HCT116 (cell line): ENCODE measurements at regions not wholly inside any gene's neighbourhood (a gene's known extent, or its start where the extent isn't known, plus 50 kb on each side); places are given as distances from the start of the nearest gene placed in this dataset.

Source experiments
- ATAC-seq: fragments of 200-7000 bp; cut with Tn5 transposase; 2 replicates; pipeline ENCODE4 v1.9.1; 2020; ENCODE audit warnings: mild to moderate bottlenecking, moderate library complexity
- BruUV-seq: library from RNA; stranded (reverse); fragments of 400-500 nt; replicated peaks from 2 replicates; lab custom pipeline; 2021; lab: Mats Ljungman, UMichigan
- CTCF ChIA-PET: fragments of 300-600 bp; sonication (Branson Sonifier 250); formaldehyde crosslinking; loops from one replicate; lab custom pipeline; 2021; ENCODE audit warnings: antibody characterized with exemption; lab: Charles Lee
- POLR2A ChIA-PET: fragments of 300-600, 350-600 bp; sonication (Branson Sonifier 250); formaldehyde crosslinking; loops from one replicate; lab custom pipeline; 2021; ENCODE audit warnings: antibody characterized with exemption; lab: Charles Lee
- RAD21 ChIA-PET, 2 experiments: fragments of 300-600 bp; sonication (Branson Sonifier 250); formaldehyde crosslinking; loops; one replicate each; lab custom pipeline; 2023; ENCODE audit warnings: low total read pairs in 2 of 2; ENCODE audit not compliant: uncharacterized antibody in 2 of 2, unreplicated experiment in 2 of 2, low non-redundant PET in 1 of 2; lab: Charles Lee
- DNase-seq: peaks from one replicate; pipeline ENCODE4 v3.0.0-alpha.2; 2010; ENCODE audit warnings: low read depth, low spot score
- H2AFZ ChIP-seq: fragments of 200-600 bp; shearing (Covaris generic), sonication (generic); 2 replicates; pipeline ENCODE4 v1.6.1; 2017; ENCODE audit warnings: low read depth, mixed run types, mixed read lengths, antibody characterized with exemption, low read length; ENCODE audit not compliant: poor library complexity, severe bottlenecking
- H3K27ac ChIP-seq: 2 replicates; pipeline ENCODE4 v1.5.1; 2012; ENCODE audit warnings: low read depth, low read length
- H3K27me3 ChIP-seq: fragments of 200-600 bp; sonication (generic); 2 replicates; pipeline ENCODE4 v1.6.1; 2016; ENCODE audit warnings: mixed run types, low read length, mixed read lengths; ENCODE audit not compliant: insufficient read depth
- H3K36me3 ChIP-seq, 2 experiments: fragments of 200-500 bp in 1 of 2; fragments of 200-600 bp in 1 of 2; sonication (Bioruptor generic) in 1 of 2; sonication (generic) in 1 of 2; 2 replicates each; pipeline versions ENCODE4 v1.5.1 to v1.6.1; 2014 to 2016; ENCODE audit warnings: low read length in 2 of 2, inconsistent platforms in 1 of 2, mixed read lengths in 1 of 2, mixed run types in 1 of 2; ENCODE audit not compliant: insufficient read depth in 2 of 2, control insufficient read depth in 1 of 2
- H3K4me1 ChIP-seq, 2 experiments: fragments of 200-600 bp in 1 of 2; sonication (generic) in 1 of 2; 2 replicates each; pipeline versions ENCODE4 v1.5.1 to v1.6.1; 2012 to 2017; ENCODE audit warnings: low read length in 2 of 2, inconsistent platforms in 1 of 2, mild to moderate bottlenecking in 1 of 2, mixed read lengths in 1 of 2, mixed run types in 1 of 2, moderate library complexity in 1 of 2; ENCODE audit not compliant: insufficient read depth in 2 of 2, control insufficient read depth in 1 of 2
- H3K4me2 ChIP-seq: fragments of 200-600 bp; sonication (generic); 2 replicates; pipeline ENCODE4 v1.6.1; 2017; ENCODE audit warnings: mixed run types, low read length, mixed read lengths
- H3K4me3 ChIP-seq, 2 experiments: fragments of 200-600 bp in 1 of 2; sonication (generic) in 1 of 2; replicated peaks in 1 of 2; 2 replicates each; pipeline ENCODE4 v1.5.1; 2011 to 2016; ENCODE audit warnings: low read length in 2 of 2, control low read depth in 1 of 2, low read depth in 1 of 2, mild to moderate bottlenecking in 1 of 2, mixed read lengths in 1 of 2, mixed run types in 1 of 2
- H3K79me2 ChIP-seq: fragments of 200-600 bp; sonication (generic); 2 replicates; pipeline ENCODE4 v1.6.1; 2017; ENCODE audit warnings: mild to moderate bottlenecking, mixed run types, low read length, moderate library complexity, mixed read lengths; ENCODE audit not compliant: insufficient read depth
- H3K9ac ChIP-seq: fragments of 200-600 bp; sonication (generic); 2 replicates; pipeline ENCODE4 v1.6.1; 2016; ENCODE audit warnings: low read length, mixed read lengths
- H3K9me2 ChIP-seq: fragments of 200-600 bp; sonication (generic), shearing (Covaris generic); 2 replicates; pipeline ENCODE4 v1.6.1; 2017; ENCODE audit warnings: mixed run types, mild to moderate bottlenecking, moderate library complexity; ENCODE audit not compliant: insufficient read depth
- H3K9me3 ChIP-seq, 2 experiments: fragments of 200-500 bp in 1 of 2; fragments of 200-600 bp in 1 of 2; sonication (Bioruptor generic) in 1 of 2; sonication (generic) in 1 of 2; 2 replicates each; pipeline ENCODE4 v1.6.1; 2014 to 2017; ENCODE audit warnings: low read length in 2 of 2, mixed read lengths in 2 of 2, inconsistent platforms in 1 of 2, low read depth in 1 of 2, mild to moderate bottlenecking in 1 of 2, mixed run types in 1 of 2, moderate library complexity in 1 of 2; ENCODE audit not compliant: control insufficient read depth in 1 of 2, insufficient read depth in 1 of 2
- H4K20me1 ChIP-seq: fragments of 200-600 bp; sonication (generic), shearing (Covaris generic); 2 replicates; pipeline ENCODE4 v1.6.1; 2017; ENCODE audit warnings: mixed run types, mild to moderate bottlenecking, moderate library complexity; ENCODE audit not compliant: insufficient read depth
- ATF3 ChIP-seq: IDR thresholded peaks from 2 replicates; pipeline ENCODE4 v1.6.1; 2012
- CTCF ChIP-seq, 3 experiments: fragments of 200-600 bp in 1 of 3; sonication (generic) in 1 of 3; IDR thresholded peaks in 2 of 3; conservative IDR thresholded peaks in 1 of 3; 2 replicates each; pipeline ENCODE4 v1.5.1; 2012 to 2017; ENCODE audit warnings: low read depth in 2 of 3, low read length in 2 of 3, antibody characterized with exemption in 1 of 3, borderline replicate concordance in 1 of 3, control low read depth in 1 of 3, mild to moderate bottlenecking in 1 of 3, mixed read lengths in 1 of 3, mixed run types in 1 of 3, moderate library complexity in 1 of 3; ENCODE audit not compliant: insufficient read depth in 1 of 3
- EGR1 ChIP-seq: IDR thresholded peaks from 2 replicates; pipeline ENCODE4 v1.6.1; 2012; ENCODE audit warnings: low read depth
- ELF1 ChIP-seq: IDR thresholded peaks from 2 replicates; pipeline ENCODE4 v1.6.1; 2012; ENCODE audit warnings: low read depth, borderline replicate concordance
- JUND ChIP-seq: IDR thresholded peaks from 2 replicates; pipeline ENCODE4 v1.6.1; 2012
- POLR2A ChIP-seq: IDR thresholded peaks from 2 replicates; pipeline ENCODE4 v1.7.0; 2011; ENCODE audit warnings: borderline replicate concordance; ENCODE audit not compliant: insufficient read depth, insufficient read length; ENCODE audit errors: extremely low read depth
- RAD21 ChIP-seq: IDR thresholded peaks from 2 replicates; pipeline ENCODE4 v1.6.1; 2012; ENCODE audit warnings: low read depth, mild to moderate bottlenecking
- SIN3A ChIP-seq: IDR thresholded peaks from 2 replicates; pipeline ENCODE4 v1.6.1; 2012; ENCODE audit warnings: low read depth
- TCF7L2 ChIP-seq: IDR thresholded peaks from 2 replicates; pipeline ENCODE4 v1.7.0; 2011; ENCODE audit warnings: borderline replicate concordance, inconsistent platforms; ENCODE audit not compliant: insufficient read depth, insufficient read length; ENCODE audit errors: extremely low read depth
- ZFX ChIP-seq: fragments of 450-650 bp; IDR thresholded peaks from 2 replicates; pipeline ENCODE4 v1.6.1; 2017
- ZNF274 ChIP-seq: fragments of 200-500 bp; sonication (Bioruptor generic); IDR thresholded peaks from 2 replicates; pipeline ENCODE4 v1.6.1; 2014; ENCODE audit warnings: mild to moderate bottlenecking, low read depth, low read length, inconsistent platforms
- intact Hi-C: fragments of 100-400 bp; cut with micrococcal nuclease; formaldehyde crosslinking; loops from 2 replicates; pipeline ENCODE4 v1.10.0; 2022

- DNase-seq (no peak), ATAC-seq (no peak)
- H3K27me3 ChIP-seq: peaks cover 40% of the 10 kb centered on the region
- H3K4me1 ChIP-seq: no peaks in the 10 kb centered on the region
- intact Hi-C loops: no loop called here
- H4K20me1 ChIP-seq: no peaks in the 10 kb centered on the region
- RAD21 ChIA-PET: no interaction called here
- no peaks in the 10 kb centered on the region for H3K9me2 ChIP-seq
- H2AFZ ChIP-seq: no peak overlapping the region
- no peaks in the 10 kb centered on the region for H3K9me3 ChIP-seq
- no TSS peak for BruUV-seq
- no peak overlapping the region for H3K4me2 ChIP-seq
- no peak for TF ChIP-seq ATF3
- no peak for TF ChIP-seq JUND
- no peak for TF ChIP-seq POLR2A
- no peak for TF ChIP-seq EGR1
- TF ChIP-seq CTCF (IDR thresholded peaks at IDR 0.05 in 2 of 3, conservative IDR thresholded peaks at IDR 0.05 in 1 of 3; ENCODE audit: borderline replicate concordance in 1 of 3, insufficient read depth in 1 of 3, low read depth in 2 of 3, low read length in 2 of 3): no peak
- H3K9ac ChIP-seq: no peak overlapping the region
- CTCF ChIA-PET: no interaction called here
- no peaks in the 10 kb centered on the region for H3K79me2 ChIP-seq
- no peaks in the 10 kb centered on the region for H3K36me3 ChIP-seq
- no peak overlapping the region for H3K4me3 ChIP-seq
- POLR2A ChIA-PET: no interaction called here
- H3K27ac ChIP-seq: no peak overlapping the region
Observed at GRCh38 chr2:126990605-126991532, 92.2 kb downstream of the TEX51 start.

- no peak overlapping the region for H3K27ac ChIP-seq
- H2AFZ ChIP-seq: no peak overlapping the region
- H3K36me3 ChIP-seq: no peaks in the 10 kb centered on the region
- peaks cover 27% of the 10 kb centered on the region for H3K27me3 ChIP-seq
- H3K79me2 ChIP-seq: no peaks in the 10 kb centered on the region
- ChIA-PET RAD21 (no interaction called here), CTCF (no interaction called here), POLR2A (no interaction called here)
- DNase-seq (no peak), ATAC-seq (no peak)
- no peak overlapping the region for H3K4me2 ChIP-seq
- H3K9ac ChIP-seq: no peak overlapping the region
- H3K9me2 ChIP-seq: no peaks in the 10 kb centered on the region
- H3K9me3 ChIP-seq: no peaks in the 10 kb centered on the region
- no peak overlapping the region for H3K4me3 ChIP-seq
- intact Hi-C loops: no loop called here
- H3K4me1 ChIP-seq: no peaks in the 10 kb centered on the region
- no peaks in the 10 kb centered on the region for H4K20me1 ChIP-seq
- no TSS peak for BruUV-seq
- TF ChIP-seq ATF3 (no peak), EGR1 (no peak), SIN3A (no peak), ZFX (no peak), ZNF274 (no peak), ELF1 (no peak), CTCF (IDR thresholded peaks at IDR 0.05 in 2 of 3, conservative IDR thresholded peaks at IDR 0.05 in 1 of 3; ENCODE audit: borderline replicate concordance in 1 of 3, insufficient read depth in 1 of 3, low read depth in 2 of 3, low read length in 2 of 3) (no peak), RAD21 (no peak), TCF7L2 (no peak)
Observed at GRCh38 chr2:126994340-126994777, 95.7 kb downstream of the TEX51 start.
